Psoas muscle (tissue), 7 donors: ENCODE measurements at regions not wholly inside any gene's neighbourhood (a gene's known extent, or its start where the extent isn't known, plus 50 kb on each side); places are given as distances from the start of the nearest gene placed in this dataset.

Experiments used
- ATAC-seq, 4 donors: fragments of 200-7000 bp; cut with Tn5 transposase; one replicate each; pipeline ENCODE4 v1.9.1; 2020; ENCODE audit warnings: moderate library complexity in 3 of 4, mild to moderate bottlenecking in 2 of 4
- DNase-seq, 2 donors: peaks; one replicate each; pipeline ENCODE4 v3.0.0-alpha.2; 2020
- H3K27ac ChIP-seq: fragments of 200-600 bp; one replicate; pipeline ENCODE4 v1.8.0; 2022
- H3K27me3 ChIP-seq, 3 donors: fragments of 200-600 bp in 1 of 3; one replicate each; pipeline versions ENCODE4 v1.6.1 to v1.8.0; 2013 to 2022; ENCODE audit warnings: low read length in 2 of 3, mild to moderate bottlenecking in 2 of 3, moderate library complexity in 1 of 3; ENCODE audit not compliant: insufficient read depth in 3 of 3
- H3K36me3 ChIP-seq, 2 donors: fragments of 200-600 bp in 1 of 2; one replicate each; pipeline versions ENCODE4 v1.6.1 to v1.8.0; 2013 to 2022; ENCODE audit warnings: low read depth in 1 of 2, mild to moderate bottlenecking in 1 of 2, moderate library complexity in 1 of 2; ENCODE audit not compliant: insufficient read depth in 1 of 2
- H3K4me1 ChIP-seq: fragments of 200-600 bp; one replicate; pipeline ENCODE4 v1.8.0; 2022
- H3K4me3 ChIP-seq: fragments of 200-600 bp; one replicate; pipeline ENCODE4 v1.8.0; 2022; ENCODE audit warnings: mild to moderate bottlenecking
- H3K9me3 ChIP-seq: fragments of 200-600 bp; one replicate; pipeline ENCODE4 v1.8.0; 2022
- CTCF ChIP-seq: fragments of 200-600 bp; IDR thresholded peaks from one replicate; pipeline ENCODE4 v1.8.0; 2022; ENCODE audit warnings: antibody characterized with exemption
- WGBS, 3 donors: extraction: QIAGEN DNeasy Blood & Tissue Kit; methylation state at CpG; one replicate each; pipeline versions ENCODE4 v1.1.6 to v1.1.7; 2013; 5-methylcytosine and 5-hydroxymethylcytosine counted together
- intact Hi-C, 2 donors: fragments of 100-400 bp; cut with DNase I; formaldehyde crosslinking; loops; one replicate each; pipeline versions ENCODE4 v1.11.0 to v1.14.2; 2022
- donor health status: healthy with polysubstance abuse.
- donor health status: DM: no; HTN: no; CAD: no; lungs with moderate emphysema.
- donor health status: Bipolar disorder and iron deficiency.
- donor health status: healthy.
- donor health status: DM: yes; HTN: yes; CAD: no.
- donor health status: DM: no; HTN: no; CAD: no.
- donor health status: DM: yes; HTN: yes; CAD: no.

DNA sequence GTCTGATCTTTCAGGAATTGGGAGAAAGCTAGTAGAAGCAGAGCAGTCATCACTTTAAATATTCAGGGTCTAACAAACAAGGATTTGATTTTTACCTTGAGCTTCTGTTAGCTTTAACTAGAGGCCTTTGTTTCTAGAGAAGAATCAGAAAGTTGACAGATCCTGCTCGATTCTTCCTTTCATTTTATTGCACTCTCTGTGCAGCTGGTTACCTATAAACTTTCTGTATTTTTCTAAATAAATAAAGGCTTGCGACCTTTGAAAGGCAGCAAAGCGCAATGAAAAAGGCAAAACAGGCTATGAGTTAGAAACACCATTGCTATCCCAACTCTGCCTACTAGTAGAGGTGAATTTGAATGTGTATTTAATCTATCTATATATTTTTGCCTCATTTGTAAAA is 101.4 kb upstream of the NPY2R start:
- no peak for TF ChIP-seq CTCF
- no peak for DNase-seq
- 89 to 91% (median 90%) methylated on average over 3 of the region's 3 CpGs for WGBS, 3 donors
- no peak overlapping the region for H3K27ac ChIP-seq
- intact Hi-C loops = no loop called here
- H3K27me3 ChIP-seq = no peaks in the 10 kb centered on the region
- no peaks in the 10 kb centered on the region for H3K4me1 ChIP-seq
- no peaks in the 10 kb centered on the region for H3K36me3 ChIP-seq
- no peaks in the 10 kb centered on the region for H3K9me3 ChIP-seq
- H3K4me3 ChIP-seq = no peak overlapping the region
- ATAC-seq = no peak

DNA sequence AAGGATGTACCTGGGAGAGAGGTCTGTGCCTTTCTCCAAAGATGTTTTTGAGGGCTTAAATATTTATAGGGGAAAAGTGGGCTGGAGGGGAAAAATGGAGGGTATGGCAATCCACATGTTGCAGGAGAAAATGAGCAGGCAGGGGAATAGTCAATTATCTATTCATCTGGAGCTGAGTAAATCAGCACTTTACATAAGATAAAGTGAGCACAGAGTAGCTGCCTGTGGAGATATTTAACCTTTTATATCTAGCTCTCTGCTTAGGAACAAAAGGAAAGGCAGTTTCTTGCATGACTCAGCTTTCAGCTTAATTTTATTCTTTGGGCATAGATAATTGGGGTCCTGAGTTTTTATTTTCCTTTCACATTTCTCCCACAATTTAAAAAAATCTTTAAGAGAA is 93.6 kb upstream of the NPY2R start:
- Histone ChIP-seq H3K4me1 (no peaks in the 10 kb centered on the region), H3K36me3 (no peaks in the 10 kb centered on the region), H3K27me3 (no peaks in the 10 kb centered on the region), H3K9me3 (no peaks in the 10 kb centered on the region), H3K4me3 (no peak overlapping the region), H3K27ac (no peak overlapping the region)
- intact Hi-C loops = no loop called here
- no peak for TF ChIP-seq CTCF
- no peak for ATAC-seq
- no peak for DNase-seq

GRCh38 chr4:155119006-155119405 is 89.4 kb upstream of the NPY2R start:
- no peak for TF ChIP-seq CTCF
- DNase-seq (no peak), ATAC-seq (no peak)
- Histone ChIP-seq H3K4me1 (no peaks in the 10 kb centered on the region), H3K27ac (no peak overlapping the region), H3K9me3 (no peaks in the 10 kb centered on the region), H3K36me3 (no peaks in the 10 kb centered on the region), H3K4me3 (no peak overlapping the region), H3K27me3 (no peaks in the 10 kb centered on the region)
- intact Hi-C loops = no loop called here

DNA sequence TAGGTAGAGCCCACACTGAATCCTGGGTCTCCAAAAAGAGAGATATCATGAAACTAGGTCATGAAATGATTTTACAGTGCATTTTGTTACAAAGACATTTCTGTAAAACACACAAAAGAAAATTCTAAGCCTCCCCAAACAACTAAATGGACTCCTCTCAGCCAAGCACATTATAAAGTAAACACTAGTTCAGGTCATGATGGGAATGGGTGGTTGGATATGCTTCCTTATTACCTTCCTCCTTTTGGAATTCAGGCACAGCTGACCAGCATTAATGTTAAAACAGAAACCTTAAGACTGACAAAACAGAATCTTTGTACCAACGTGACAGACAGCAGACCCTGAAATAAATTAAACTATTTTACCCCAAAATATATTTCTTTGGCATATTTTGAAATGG is 87.9 kb upstream of the NPY2R start:
- no peaks in the 10 kb centered on the region for H3K27me3 ChIP-seq
- DNase-seq = no peak
- intact Hi-C loops = no loop called here
- no peak overlapping the region for H3K4me3 ChIP-seq
- TF ChIP-seq CTCF = no peak
- H3K27ac ChIP-seq = no peak overlapping the region
- H3K9me3 ChIP-seq = no peaks in the 10 kb centered on the region
- 45 to 59% (median 46%) methylated on average over 1 of the region's 1 CpG for WGBS, 3 donors
- no peaks in the 10 kb centered on the region for H3K36me3 ChIP-seq
- no peaks in the 10 kb centered on the region for H3K4me1 ChIP-seq
- ATAC-seq = no peak

DNA sequence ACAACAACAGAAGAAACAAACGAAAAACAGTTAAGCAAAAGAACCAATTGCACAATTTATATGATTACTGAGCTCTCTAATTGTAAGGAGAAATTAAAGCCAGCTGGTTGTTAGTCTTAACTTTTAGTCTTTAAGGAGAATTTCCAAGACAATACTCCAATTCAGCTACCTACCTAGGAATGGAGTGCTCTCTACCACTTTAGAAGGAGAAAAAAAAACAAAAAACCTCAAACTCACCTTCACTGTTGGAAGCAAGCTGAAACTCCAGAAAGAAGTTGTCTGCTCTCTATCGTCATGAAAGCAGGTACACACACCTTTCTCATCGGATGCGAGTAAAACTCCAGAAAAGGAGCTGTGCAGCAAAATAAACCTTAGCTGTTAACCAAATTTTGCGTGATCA is 86.1 kb upstream of the NPY2R start:
- no peak for ATAC-seq
- Histone ChIP-seq H3K36me3 (no peaks in the 10 kb centered on the region), H3K27ac (no peak overlapping the region), H3K4me3 (no peak overlapping the region), H3K27me3 (no peaks in the 10 kb centered on the region), H3K4me1 (no peaks in the 10 kb centered on the region), H3K9me3 (no peaks in the 10 kb centered on the region)
- 74 to 82% (median 81%) methylated on average over 5 of the region's 5 CpGs for WGBS, 3 donors
- DNase-seq = no peak
- intact Hi-C loops = no loop called here
- no peak for TF ChIP-seq CTCF
